A673 (cell line): ENCODE measurements at regions not wholly inside any gene's neighbourhood (a gene's known extent, or its start where the extent isn't known, plus 50 kb on each side); places are given as distances from the start of the nearest gene placed in this dataset.

Experiments used
- CTCF ChIP-seq: fragments of 300-800, 200-600 bp; sonication (generic); conservative IDR thresholded peaks from 2 replicates; pipeline ENCODE4 v1.5.1; 2017; ENCODE audit warnings: low read depth, mild to moderate bottlenecking, antibody characterized with exemption, low read length, moderate library complexity, mixed read lengths
- EZH2 ChIP-seq: fragments of 200-600 bp; sonication (generic); IDR thresholded peaks from 2 replicates; pipeline ENCODE4 v1.6.1; 2017; ENCODE audit warnings: borderline replicate concordance, low read depth, mild to moderate bottlenecking, mixed read lengths, antibody characterized with exemption, low read length; ENCODE audit not compliant: poor library complexity, severe bottlenecking

GRCh38 chr18:980586-980985, 75.9 kb downstream of the ADCYAP1 start:
- TF ChIP-seq CTCF (no peak), EZH2 (no peak)
